Stimulated activated CD4-positive, alpha-beta T cell treated with anti-CD3 and anti-CD28 coated beads, Interleukin-4, amount 100 ng/mL, for 4 hours (primary cell): ENCODE measurements at regions not wholly inside any gene's neighbourhood (a gene's known extent, or its start where the extent isn't known, plus 50 kb on each side); places are given as distances from the start of the nearest gene placed in this dataset.

Experiments used
- DNase-seq, 2 experiments: peaks; one replicate each; pipeline ENCODE4 v3.0.0-alpha.2; 2020

DNA sequence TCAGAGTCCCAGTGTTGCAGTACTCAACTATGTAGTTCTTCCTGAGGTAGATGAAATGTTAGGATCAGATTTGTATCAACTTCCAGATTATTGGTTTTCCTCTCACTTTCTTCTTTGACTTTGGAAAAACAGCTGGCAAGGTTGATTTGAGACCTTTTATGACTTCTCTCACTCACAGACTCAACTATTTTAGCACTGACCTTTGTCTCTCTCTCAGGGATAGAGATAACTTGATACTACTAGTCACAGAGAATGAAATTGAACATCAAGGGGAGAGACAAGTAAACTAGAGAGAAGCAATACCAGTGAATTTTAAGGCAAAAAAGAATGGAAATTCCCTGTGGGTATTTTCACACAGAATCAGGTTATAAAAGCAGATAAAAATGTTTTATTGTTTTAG is 159.7 kb upstream of the B3GALT2 start:
- DNase-seq = no peak

GRCh38 chr1:193342811-193343210 is 156.4 kb upstream of the B3GALT2 start:
- no peak for DNase-seq

- DNase-seq = no peak
Observed at GRCh38 chr1:193340331-193340730, 153.9 kb upstream of the B3GALT2 start.

- no peak for DNase-seq
Observed at GRCh38 chr1:193339401-193339800, 153.0 kb upstream of the B3GALT2 start.

- no peak for DNase-seq
Observed at GRCh38 chr1:193338194-193338593, 151.8 kb upstream of the B3GALT2 start.

DNA sequence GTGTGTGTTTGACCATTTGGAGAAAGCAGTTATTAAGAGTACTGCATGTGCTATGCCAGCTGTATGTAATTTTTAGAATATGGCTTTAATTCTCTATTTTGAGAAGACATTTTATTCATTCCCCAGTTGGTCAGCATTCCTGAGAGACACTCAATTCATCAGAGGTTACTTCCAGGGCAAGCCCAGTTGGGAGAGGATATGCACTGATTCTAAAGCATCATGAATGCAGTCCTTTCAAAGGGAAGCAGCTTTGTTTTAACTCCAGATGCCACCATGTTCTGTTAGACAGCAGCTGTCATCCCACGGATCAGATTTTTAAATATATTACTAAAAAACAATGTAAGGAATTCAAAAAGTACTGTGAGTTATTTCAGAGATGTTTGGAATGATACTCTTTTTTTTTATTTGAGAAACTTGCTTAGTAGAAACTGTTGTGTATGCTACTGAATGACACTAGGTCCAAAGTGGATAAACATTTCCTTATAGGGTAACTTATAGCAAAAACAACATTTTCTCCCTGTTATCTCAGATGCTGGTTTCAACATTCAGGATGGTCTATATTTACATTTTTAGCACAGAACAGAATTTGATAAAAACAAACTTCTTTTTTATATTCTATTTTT is 149.5 kb upstream of the B3GALT2 start:
- DNase-seq = no peak

- no peak for DNase-seq
Observed at GRCh38 chr1:193333166-193333565, 146.8 kb upstream of the B3GALT2 start.

DNA sequence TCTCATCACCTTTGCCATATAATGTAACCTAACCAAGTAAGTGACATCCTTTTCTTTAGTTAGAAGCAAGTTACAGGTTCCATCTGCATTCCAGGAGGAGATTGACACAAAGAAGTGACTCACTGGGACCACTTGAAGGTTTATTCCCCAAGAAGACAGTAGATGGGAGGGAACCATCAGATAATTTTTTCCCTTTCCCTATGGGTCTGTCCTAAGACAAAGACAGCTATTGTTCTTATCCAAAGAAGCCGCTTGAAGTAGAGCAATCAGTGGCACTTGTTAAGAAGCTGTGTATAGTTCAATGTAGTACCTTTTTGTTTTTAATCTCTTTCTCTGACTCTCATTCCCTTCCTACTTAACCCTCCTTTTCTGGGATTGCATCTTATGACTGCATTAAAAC is 139.9 kb upstream of the B3GALT2 start:
- no peak for DNase-seq

DNA sequence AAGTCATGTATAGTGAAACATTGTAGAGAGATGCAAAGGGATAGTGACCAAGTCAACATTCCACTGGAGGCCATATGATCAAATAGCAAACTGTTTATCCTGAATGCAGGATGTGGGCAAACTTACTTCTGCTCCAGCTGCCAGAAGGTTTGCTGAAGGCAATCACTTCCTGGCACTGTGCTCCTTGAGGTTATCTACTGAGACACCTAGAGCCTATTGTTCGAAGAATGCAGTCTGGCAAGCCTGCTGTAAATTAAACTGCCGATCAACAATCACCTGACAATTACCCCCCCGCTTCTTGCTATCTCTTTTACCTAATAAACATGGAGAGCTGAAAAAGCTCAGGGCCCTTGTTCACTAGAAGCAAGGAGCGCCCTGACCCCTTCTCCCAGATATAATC is 139.4 kb upstream of the B3GALT2 start:
- DNase-seq = no peak

DNA sequence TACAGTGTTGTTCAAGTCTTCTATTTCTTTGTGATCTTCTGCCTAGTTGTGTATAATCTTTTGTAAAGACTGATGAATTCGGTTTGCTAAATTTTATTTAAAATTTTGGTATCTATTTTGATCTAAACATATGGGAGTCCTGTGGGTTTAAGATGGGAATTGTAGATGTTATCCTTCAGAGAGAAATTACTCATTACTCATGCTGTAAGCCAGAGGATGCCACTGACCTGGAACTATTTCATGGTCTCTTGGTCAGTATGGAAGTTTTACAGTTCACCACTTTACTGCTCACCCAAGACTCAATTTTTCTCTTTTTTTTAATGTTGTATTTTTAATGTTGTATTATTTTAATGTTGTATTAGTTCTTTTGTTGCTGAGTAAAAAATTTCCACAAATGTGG is 138.6 kb upstream of the B3GALT2 start:
- DNase-seq = no peak

DNA sequence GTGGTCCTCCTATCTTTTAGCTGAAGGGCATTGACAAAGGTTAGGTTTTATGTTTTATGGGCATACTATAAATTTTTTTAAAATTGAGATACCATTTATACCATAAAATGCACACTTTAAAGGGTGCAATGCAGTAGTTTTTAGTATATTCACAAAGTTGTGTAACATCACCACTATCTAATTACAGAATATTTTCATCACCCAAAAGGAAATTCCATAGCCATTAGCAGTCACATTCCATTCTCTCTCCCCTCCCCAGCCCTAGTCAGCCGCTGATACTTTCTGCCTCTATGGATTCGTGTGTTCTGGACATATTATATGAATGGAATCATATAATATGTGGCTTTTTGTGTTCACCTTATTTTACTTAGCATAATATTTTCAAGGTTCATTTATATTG is 135.8 kb upstream of the B3GALT2 start:
- DNase-seq = no peak

DNA sequence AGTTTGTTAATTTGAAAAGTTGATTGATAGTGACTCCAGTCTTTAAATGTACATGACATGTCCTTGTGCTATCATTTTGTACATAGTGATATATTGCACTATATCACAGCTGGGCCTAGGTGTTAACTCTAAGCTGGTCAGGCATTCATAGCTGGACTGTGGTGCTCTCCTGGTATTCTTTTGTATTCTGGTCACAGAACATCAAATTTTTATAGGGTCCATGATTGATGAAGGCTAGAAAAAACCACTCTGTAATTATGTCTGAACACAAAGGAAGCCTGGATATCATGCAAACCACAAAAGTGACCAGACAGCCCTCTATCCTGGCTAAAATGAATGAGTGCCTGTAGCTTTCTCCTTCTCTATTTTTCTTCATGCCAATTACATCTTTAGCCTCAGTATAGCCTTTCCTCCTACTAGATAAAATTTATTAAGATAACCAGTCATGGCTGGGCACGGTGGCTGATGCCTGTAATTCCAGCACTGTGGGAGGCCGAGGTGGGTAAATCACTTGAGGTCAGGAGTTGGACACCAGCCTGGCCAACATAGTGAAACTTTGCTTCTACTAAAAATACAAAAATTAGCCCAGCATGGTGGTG is 134.9 kb upstream of the B3GALT2 start:
- no peak for DNase-seq

- DNase-seq = no peak
Observed at GRCh38 chr1:193320270-193320669, 133.9 kb upstream of the B3GALT2 start.

DNA sequence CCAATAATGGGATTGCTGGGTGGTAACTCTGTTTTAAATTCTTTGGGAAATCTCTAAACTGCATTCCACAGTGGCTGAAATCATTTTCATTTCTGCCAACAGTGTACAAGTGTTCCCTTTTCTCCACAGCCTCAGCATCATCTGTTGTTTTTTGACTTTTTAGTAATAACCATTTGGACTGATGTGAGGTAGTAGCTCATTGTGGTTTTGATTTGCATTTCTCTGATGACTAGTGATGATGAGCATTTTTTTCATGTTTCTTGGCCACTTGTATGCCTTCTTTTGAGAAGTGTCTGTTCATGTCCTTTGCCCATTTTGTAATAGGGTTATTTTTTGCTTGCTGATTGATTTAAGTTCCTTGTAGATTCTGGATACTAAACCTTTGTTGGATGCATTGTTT is 131.9 kb upstream of the B3GALT2 start:
- no peak for DNase-seq

- no peak for DNase-seq
Observed at GRCh38 chr1:193313354-193314140, 127.1 kb upstream of the B3GALT2 start.

- DNase-seq = no peak
Observed at GRCh38 chr1:193312432-193312831, 126.0 kb upstream of the B3GALT2 start.

- DNase-seq = no peak
Observed at GRCh38 chr1:193311226-193311948, 125.0 kb upstream of the B3GALT2 start.

- DNase-seq = no peak
Observed at GRCh38 chr1:193310564-193310963, 124.2 kb upstream of the B3GALT2 start.

GRCh38 chr1:193309936-193310475 is 123.6 kb upstream of the B3GALT2 start:
- no peak for DNase-seq

DNA sequence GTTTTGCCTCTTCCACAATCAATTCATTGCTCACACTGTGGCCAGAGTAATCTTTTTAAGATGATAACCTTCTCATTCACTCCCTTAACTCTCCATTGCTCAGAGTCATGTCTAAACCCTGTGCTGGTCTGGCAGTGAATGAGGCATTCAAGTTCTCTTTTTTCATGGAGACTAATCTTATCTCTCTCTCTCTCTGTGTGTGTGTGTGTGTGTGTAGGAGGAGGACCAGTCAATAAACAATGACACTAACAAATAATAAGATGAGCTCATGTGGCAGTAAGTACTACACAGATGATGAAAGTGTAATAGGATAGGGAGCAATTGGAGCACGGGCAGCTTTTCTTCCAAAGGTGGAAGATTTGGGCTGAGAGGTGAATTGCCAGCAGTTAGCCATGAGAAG is 122.0 kb upstream of the B3GALT2 start:
- no peak for DNase-seq

DNA sequence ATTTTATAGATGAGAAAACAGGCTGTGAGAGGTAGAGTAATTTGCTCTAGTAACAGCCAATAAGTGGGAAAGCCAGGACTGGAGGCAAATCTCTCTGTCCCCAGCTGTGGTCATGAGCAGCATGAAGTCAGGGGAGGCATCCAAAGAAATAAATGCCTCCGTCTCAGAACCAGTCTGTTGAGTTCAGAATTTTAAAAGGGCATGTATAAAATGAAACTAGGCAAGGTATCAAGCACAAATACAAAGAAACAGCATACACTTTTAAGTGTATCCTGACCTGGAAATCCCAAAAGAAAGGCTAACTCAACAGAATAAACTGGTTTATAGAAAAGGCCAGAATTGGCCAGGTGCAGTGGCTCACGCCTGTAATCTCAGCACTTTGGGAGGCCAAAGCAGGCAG is 120.0 kb upstream of the B3GALT2 start:
- no peak for DNase-seq
